HEK293T (cell line): ENCODE measurements at regions not wholly inside any gene's neighbourhood (a gene's known extent, or its start where the extent isn't known, plus 50 kb on each side); places are given as distances from the start of the nearest gene placed in this dataset.

Source experiments
- CTCF ChIA-PET: fragments of 350-600 bp; formaldehyde crosslinking; extraction: SDS; loops from one replicate; lab custom pipeline; 2021; ENCODE audit warnings: antibody characterized with exemption, inconsistent platforms; lab: Yijun Ruan, JAX
- POLR2A ChIA-PET: fragments of 350-600 bp; formaldehyde crosslinking; extraction: SDS; loops from one replicate; lab custom pipeline; 2020; ENCODE audit warnings: antibody characterized with exemption, inconsistent platforms; lab: Yijun Ruan, JAX
- DNase-seq: peaks from one replicate; pipeline ENCODE4 v3.0.0; 2012; ENCODE audit warnings: mixed read lengths; ENCODE audit errors: extremely low spot score
- ARNT ChIP-seq: fragments of 450-650 bp; IDR thresholded peaks from 2 replicates; pipeline ENCODE4 v1.6.1; 2017; ENCODE audit warnings: mild to moderate bottlenecking
- BHLHE40 ChIP-seq: fragments of 450-650 bp; IDR thresholded peaks from 2 replicates; pipeline ENCODE4 v1.6.1; 2016; ENCODE audit warnings: mild to moderate bottlenecking, moderate library complexity, borderline replicate concordance
- CTBP1 ChIP-seq: fragments of 450-650 bp; IDR thresholded peaks from 2 replicates; pipeline ENCODE4 v1.6.1; 2016; ENCODE audit warnings: borderline replicate concordance
- ELF4 ChIP-seq: fragments of 450-650 bp; IDR thresholded peaks from 2 replicates; pipeline ENCODE4 v1.6.1; 2017; ENCODE audit warnings: antibody characterized with exemption
- FOXA1 ChIP-seq: fragments of 450-650 bp; IDR thresholded peaks from 2 replicates; pipeline ENCODE4 v1.6.1; 2016; ENCODE audit warnings: mild to moderate bottlenecking
- FOXK2 ChIP-seq: fragments of 450-650 bp; IDR thresholded peaks from 2 replicates; pipeline ENCODE4 v1.6.1; 2016; ENCODE audit warnings: mild to moderate bottlenecking
- FOXM1 ChIP-seq: fragments of 450-650 bp; IDR thresholded peaks from 2 replicates; pipeline ENCODE4 v1.6.1; 2017; ENCODE audit warnings: mild to moderate bottlenecking, borderline replicate concordance
- HDGF ChIP-seq: fragments of 450-650 bp; IDR thresholded peaks from 2 replicates; pipeline ENCODE4 v1.6.1; 2017; ENCODE audit warnings: antibody characterized with exemption, borderline replicate concordance
- L3MBTL2 ChIP-seq: fragments of 450-650 bp; conservative IDR thresholded peaks from 2 replicates; pipeline ENCODE4 v1.6.1; 2016; ENCODE audit warnings: mild to moderate bottlenecking
- LEF1 ChIP-seq: fragments of 450-650 bp; IDR thresholded peaks from 2 replicates; pipeline ENCODE4 v1.6.1; 2017; ENCODE audit warnings: mild to moderate bottlenecking, borderline replicate concordance
- NFRKB ChIP-seq: fragments of 450-650 bp; IDR thresholded peaks from 2 replicates; pipeline ENCODE4 v1.6.1; 2016; ENCODE audit warnings: mild to moderate bottlenecking, moderate library complexity
- PKNOX1 ChIP-seq: fragments of 450-650 bp; IDR thresholded peaks from 2 replicates; pipeline ENCODE4 v1.6.1; 2016
- SP1 ChIP-seq: fragments of 450-650 bp; IDR thresholded peaks from 2 replicates; pipeline ENCODE4 v1.6.1; 2017
- SUZ12 ChIP-seq: fragments of 450-650 bp; IDR thresholded peaks from 2 replicates; pipeline ENCODE4 v1.6.1; 2016; ENCODE audit warnings: mild to moderate bottlenecking
- TARDBP ChIP-seq: fragments of 450-650 bp; IDR thresholded peaks from 2 replicates; pipeline ENCODE4 v1.6.1; 2016
- ZNF384 ChIP-seq: fragments of 450-650 bp; IDR thresholded peaks from 2 replicates; pipeline ENCODE4 v1.6.1; 2016

- ChIA-PET CTCF (interaction anchor here (0.6 kb wide), 1 partner anchor 203 kb away, joined by 3 read pairs; no protein-coding TSS in a partner anchor), POLR2A (no interaction called here)
- no peak for DNase-seq
- no peak for TF ChIP-seq LEF1
- no peak for TF ChIP-seq FOXK2
- no peak for TF ChIP-seq SP1
- TF ChIP-seq NFRKB = no peak
- no peak for TF ChIP-seq TARDBP
- no peak for TF ChIP-seq FOXA1
- no peak for TF ChIP-seq PKNOX1
- TF ChIP-seq HDGF = no peak
- no peak for TF ChIP-seq CTBP1
Measured at GRCh38 chr12:118853634-118854033, 127.7 kb upstream of the SRRM4 start.

- CTCF ChIA-PET = no interaction called here
- TF ChIP-seq BHLHE40 (no peak), L3MBTL2 (no peak), FOXA1 (no peak), NFRKB (no peak)
- no peak for DNase-seq
- POLR2A ChIA-PET = no interaction called here
Measured at GRCh38 chr12:118855858-118856257, 125.5 kb upstream of the SRRM4 start.

- TF ChIP-seq PKNOX1 = no peak
- no peak for TF ChIP-seq ARNT
- no peak for TF ChIP-seq ELF4
- no peak for TF ChIP-seq NFRKB
- TF ChIP-seq SUZ12 = no peak
- TF ChIP-seq SP1 = no peak
- no peak for TF ChIP-seq BHLHE40
- no peak for TF ChIP-seq ZNF384
- no peak for TF ChIP-seq FOXM1
- TF ChIP-seq FOXK2 = no peak
- TF ChIP-seq FOXA1 = no peak
- TF ChIP-seq L3MBTL2 = no peak
- no peak for TF ChIP-seq HDGF
- TF ChIP-seq TARDBP = no peak
- no peak for TF ChIP-seq LEF1
- no peak for TF ChIP-seq CTBP1
- ChIA-PET CTCF (interaction anchor here (0.8 kb wide), 1 partner anchor 539 kb away, joined by 3 read pairs; no protein-coding TSS in a partner anchor), POLR2A (no interaction called here)
- DNase-seq = no peak
Measured at GRCh38 chr12:118866346-118866745, 115.0 kb upstream of the SRRM4 start.

- no peak for DNase-seq
- ChIA-PET CTCF (no interaction called here), POLR2A (no interaction called here)
- no peak for TF ChIP-seq ELF4
- TF ChIP-seq FOXM1 = no peak
Measured at GRCh38 chr12:118870551-118870950, 110.8 kb upstream of the SRRM4 start.

- CTCF ChIA-PET = no interaction called here
Measured at GRCh38 chr12:118874698-118875548, 106.4 kb upstream of the SRRM4 start.

More at GRCh38 chr12:118874698-118875548, 106.4 kb upstream of the SRRM4 start:
- POLR2A ChIA-PET = no interaction called here
- TF ChIP-seq NFRKB (no peak), LEF1 (no peak), ELF4 (no peak), PKNOX1 (peak; percentile 92), ZNF384 (no peak), L3MBTL2 (no peak), TARDBP (no peak), ARNT (no peak)
- DNase-seq = no peak
